Calu3 (cell line): ENCODE measurements at regions not wholly inside any gene's neighbourhood (a gene's known extent, or its start where the extent isn't known, plus 50 kb on each side); places are given as distances from the start of the nearest gene placed in this dataset.

ENCODE experiments used
- BruUV-seq: library from RNA; stranded (reverse); fragments of 400-500 nt; replicated peaks from 2 replicates; lab custom pipeline; 2021; lab: Mats Ljungman, UMichigan
- CTCF ChIA-PET: fragments of 300-600 bp; sonication (Branson Sonifier 250); formaldehyde crosslinking; loops from one replicate; lab custom pipeline; 2022; ENCODE audit warnings: antibody characterized with exemption; lab: Charles Lee
- DNase-seq: peaks from one replicate; pipeline ENCODE4 v3.0.0; 2022
- H3K27ac Mint-ChIP-seq: one replicate; pipeline ENCODE4 v1.8.0; 2022; ENCODE audit warnings: mixed read lengths; ENCODE audit not compliant: unreplicated experiment
- H3K27me3 Mint-ChIP-seq: one replicate; pipeline ENCODE4 v1.8.0; 2022; ENCODE audit warnings: mixed read lengths; ENCODE audit not compliant: unreplicated experiment
- H3K36me3 Mint-ChIP-seq: one replicate; pipeline ENCODE4 v1.8.0; 2022; ENCODE audit warnings: mild to moderate bottlenecking, moderate library complexity, mixed read lengths; ENCODE audit not compliant: insufficient read depth, unreplicated experiment
- H3K4me1 Mint-ChIP-seq: one replicate; pipeline ENCODE4 v1.8.0; 2022; ENCODE audit warnings: mild to moderate bottlenecking, low read depth, mixed read lengths; ENCODE audit not compliant: unreplicated experiment
- H3K4me3 Mint-ChIP-seq: one replicate; pipeline ENCODE4 v1.8.0; 2022; ENCODE audit warnings: mild to moderate bottlenecking, low read depth, moderate library complexity, mixed read lengths; ENCODE audit not compliant: unreplicated experiment
- H3K9me3 Mint-ChIP-seq: one replicate; pipeline ENCODE4 v1.8.0; 2022; ENCODE audit warnings: low read depth, mixed read lengths; ENCODE audit not compliant: unreplicated experiment
- intact Hi-C: fragments of 100-400 bp; cut with micrococcal nuclease; formaldehyde crosslinking; loops from one replicate; pipeline ENCODE4 v1.10.0; 2022; ENCODE audit not compliant: unreplicated experiment
- TF ChIP-seq, protein P1 (sequence below): fragments of 200-600 bp; IDR thresholded peaks from one replicate; pipeline ENCODE4 v1.8.0; 2022; ENCODE audit warnings: antibody characterized with exemption; ENCODE audit not compliant: unreplicated experiment

GRCh38 chr14:76583174-76583573, 178.1 kb upstream of the VASH1 start:
- H3K4me3 Mint-ChIP-seq = no peak overlapping the region
- CTCF ChIA-PET = no interaction called here
- no TSS peak for BruUV-seq

GRCh38 chr14:76583805-76584204, 177.5 kb upstream of the VASH1 start:
- intact Hi-C loops = no loop called here
- peaks cover 76% of the 10 kb centered on the region for H3K27me3 Mint-ChIP-seq
- no peak overlapping the region for H3K4me3 Mint-ChIP-seq
- DNase-seq = no peak
- H3K27ac Mint-ChIP-seq = no peak overlapping the region
- TF ChIP-seq, protein P1, sequence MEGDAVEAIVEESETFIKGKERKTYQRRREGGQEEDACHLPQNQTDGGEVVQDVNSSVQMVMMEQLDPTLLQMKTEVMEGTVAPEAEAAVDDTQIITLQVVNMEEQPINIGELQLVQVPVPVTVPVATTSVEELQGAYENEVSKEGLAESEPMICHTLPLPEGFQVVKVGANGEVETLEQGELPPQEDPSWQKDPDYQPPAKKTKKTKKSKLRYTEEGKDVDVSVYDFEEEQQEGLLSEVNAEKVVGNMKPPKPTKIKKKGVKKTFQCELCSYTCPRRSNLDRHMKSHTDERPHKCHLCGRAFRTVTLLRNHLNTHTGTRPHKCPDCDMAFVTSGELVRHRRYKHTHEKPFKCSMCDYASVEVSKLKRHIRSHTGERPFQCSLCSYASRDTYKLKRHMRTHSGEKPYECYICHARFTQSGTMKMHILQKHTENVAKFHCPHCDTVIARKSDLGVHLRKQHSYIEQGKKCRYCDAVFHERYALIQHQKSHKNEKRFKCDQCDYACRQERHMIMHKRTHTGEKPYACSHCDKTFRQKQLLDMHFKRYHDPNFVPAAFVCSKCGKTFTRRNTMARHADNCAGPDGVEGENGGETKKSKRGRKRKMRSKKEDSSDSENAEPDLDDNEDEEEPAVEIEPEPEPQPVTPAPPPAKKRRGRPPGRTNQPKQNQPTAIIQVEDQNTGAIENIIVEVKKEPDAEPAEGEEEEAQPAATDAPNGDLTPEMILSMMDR = no peak
- no peaks in the 10 kb centered on the region for H3K4me1 Mint-ChIP-seq
- CTCF ChIA-PET = no interaction called here
- BruUV-seq = no TSS peak
- no peaks in the 10 kb centered on the region for H3K36me3 Mint-ChIP-seq
- H3K9me3 Mint-ChIP-seq = no peaks in the 10 kb centered on the region

More at GRCh38 chr14:76583174-76583573, 178.1 kb upstream of the VASH1 start:
- H3K9me3 Mint-ChIP-seq = no peaks in the 10 kb centered on the region
- H3K36me3 Mint-ChIP-seq = no peaks in the 10 kb centered on the region
- no peaks in the 10 kb centered on the region for H3K4me1 Mint-ChIP-seq
- TF ChIP-seq, protein P1 = no peak
- intact Hi-C loops = no loop called here
- H3K27me3 Mint-ChIP-seq = peaks cover 83% of the 10 kb centered on the region
- DNase-seq = no peak
- H3K27ac Mint-ChIP-seq = no peak overlapping the region

DNA sequence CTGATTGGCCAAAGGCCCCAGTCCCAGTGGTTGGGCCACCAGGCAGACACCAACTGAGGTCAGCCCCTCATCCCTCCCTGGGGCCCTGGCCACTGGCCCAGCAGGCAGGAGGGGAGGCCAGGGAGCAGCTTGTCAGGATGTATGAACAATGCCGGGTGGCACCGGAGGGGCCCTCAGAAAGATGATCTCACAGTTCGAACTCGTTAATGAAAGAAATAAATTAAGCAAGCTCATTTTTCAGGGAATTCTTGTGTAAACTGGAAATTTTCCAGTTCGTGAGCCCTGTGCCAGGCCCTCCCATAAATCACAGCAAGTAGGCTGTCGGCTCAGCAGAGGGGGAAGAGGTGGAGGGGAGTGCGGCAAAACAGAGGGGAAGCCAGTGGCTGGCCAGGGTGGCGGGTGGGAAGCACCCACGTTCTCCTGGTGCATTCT, 177.0 kb upstream of the VASH1 start:
- Mint-ChIP-seq H3K4me3 (no peak overlapping the region), H3K27ac (no peak overlapping the region), H3K27me3 (peaks cover 72% of the 10 kb centered on the region), H3K9me3 (no peaks in the 10 kb centered on the region), H3K4me1 (no peaks in the 10 kb centered on the region), H3K36me3 (no peaks in the 10 kb centered on the region)
- no TSS peak for BruUV-seq
- intact Hi-C loops = no loop called here
- DNase-seq = no peak
- CTCF ChIA-PET = no interaction called here
- TF ChIP-seq, protein P1 = no peak

GRCh38 chr14:76585616-76586015, 175.7 kb upstream of the VASH1 start:
- Mint-ChIP-seq H3K27me3 (peaks cover 61% of the 10 kb centered on the region), H3K9me3 (no peaks in the 10 kb centered on the region), H3K4me1 (no peaks in the 10 kb centered on the region), H3K4me3 (no peak overlapping the region), H3K36me3 (no peaks in the 10 kb centered on the region), H3K27ac (no peak overlapping the region)
- TF ChIP-seq, protein P1 = no peak
- intact Hi-C loops = no loop called here
- CTCF ChIA-PET = no interaction called here
- DNase-seq = no peak
- no TSS peak for BruUV-seq
